IPS-15b (cell line): ENCODE measurements at regions not wholly inside any gene's neighbourhood (a gene's known extent, or its start where the extent isn't known, plus 50 kb on each side); places are given as distances from the start of the nearest gene placed in this dataset.
"Not testable (repeated sequence)": the region's sequence is repeated elsewhere in the genome, so short reads cannot be mapped to it uniquely, and the experiment has no call there.

ENCODE experiments used
- H3K27me3 ChIP-seq: one replicate; pipeline ENCODE4 v1.6.1; 2013; ENCODE audit warnings: low read length; ENCODE audit not compliant: control insufficient read depth, insufficient read depth
- H3K36me3 ChIP-seq: one replicate; pipeline ENCODE4 v1.6.1; 2013; ENCODE audit warnings: low read length; ENCODE audit not compliant: control insufficient read depth, insufficient read depth
- H3K4me1 ChIP-seq: one replicate; pipeline ENCODE4 v1.6.1; 2013; ENCODE audit warnings: mild to moderate bottlenecking, low read length; ENCODE audit not compliant: control insufficient read depth, insufficient read depth
- H3K4me3 ChIP-seq: one replicate; pipeline ENCODE4 v1.5.1; 2013; ENCODE audit warnings: low read depth, low read length
- H3K9ac ChIP-seq: one replicate; pipeline ENCODE4 v1.6.1; 2013; ENCODE audit warnings: low read depth, mild to moderate bottlenecking, low read length
- H3K9me3 ChIP-seq: one replicate; pipeline ENCODE4 v1.6.1; 2013; ENCODE audit warnings: mild to moderate bottlenecking, low read length; ENCODE audit not compliant: control insufficient read depth, insufficient read depth

DNA sequence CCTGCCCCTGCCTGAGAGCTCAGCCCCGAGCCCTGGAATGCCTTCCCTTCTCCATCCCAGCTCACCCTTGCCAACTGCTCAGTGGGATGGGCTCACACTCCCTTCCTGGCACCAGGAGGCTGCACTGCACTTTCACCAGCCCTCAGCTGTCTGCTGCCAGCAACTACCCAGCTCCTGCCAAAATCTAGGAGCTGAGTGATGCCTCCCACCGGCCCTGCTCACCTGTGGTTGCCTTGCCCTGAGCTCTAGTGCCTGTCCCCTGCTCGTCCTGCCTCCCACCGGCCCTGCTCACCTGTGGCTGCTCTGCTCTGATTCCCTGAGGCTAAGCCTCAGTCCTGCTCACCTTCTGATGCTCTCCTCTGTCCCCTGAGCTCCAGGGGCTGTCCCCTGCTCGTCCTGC lies 119.8 kb downstream of the TMEM121 start:
- no peaks in the 10 kb centered on the region for H3K4me1 ChIP-seq
- H3K36me3 ChIP-seq = no peaks in the 10 kb centered on the region
- no peak overlapping the region for H3K9ac ChIP-seq
- H3K4me3 ChIP-seq = no peak overlapping the region
- H3K9me3 ChIP-seq = peaks cover 21% of the 10 kb centered on the region
- no peaks in the 10 kb centered on the region for H3K27me3 ChIP-seq

DNA sequence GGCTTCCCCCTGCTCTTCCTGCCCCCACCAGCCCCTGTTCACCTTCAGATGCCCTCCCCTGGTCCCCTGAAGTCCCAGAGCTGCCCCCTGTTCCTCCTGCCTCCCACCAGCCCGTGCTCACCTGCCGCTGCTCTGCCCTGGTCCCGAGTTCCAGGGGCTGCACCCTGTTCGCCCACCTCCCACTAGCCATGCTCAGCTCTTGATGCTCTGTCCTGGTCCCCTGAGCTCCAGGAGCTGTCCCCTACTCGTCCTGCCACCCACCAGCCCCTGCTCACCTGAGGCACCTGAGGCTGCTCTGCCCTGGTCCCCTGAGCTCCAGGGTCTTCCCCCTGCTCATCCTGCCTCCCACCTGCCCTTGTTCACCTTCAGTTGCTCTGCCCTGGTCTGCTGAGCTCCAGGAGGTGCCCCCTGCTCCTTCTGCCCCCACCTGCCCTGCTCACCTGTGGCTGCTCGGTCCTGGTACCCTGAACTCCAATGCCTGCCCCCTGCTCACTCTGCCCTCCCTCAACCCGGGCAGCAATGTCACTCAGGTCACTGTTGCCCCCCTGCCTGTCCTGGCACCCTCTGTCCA lies 120.4 kb downstream of the TMEM121 start:
- not testable (repeated sequence) for H3K4me1 ChIP-seq, H3K27me3 ChIP-seq, H3K4me3 ChIP-seq, H3K36me3 ChIP-seq, H3K9ac ChIP-seq
- H3K9me3 ChIP-seq = peaks cover 21% of the 10 kb centered on the region

DNA sequence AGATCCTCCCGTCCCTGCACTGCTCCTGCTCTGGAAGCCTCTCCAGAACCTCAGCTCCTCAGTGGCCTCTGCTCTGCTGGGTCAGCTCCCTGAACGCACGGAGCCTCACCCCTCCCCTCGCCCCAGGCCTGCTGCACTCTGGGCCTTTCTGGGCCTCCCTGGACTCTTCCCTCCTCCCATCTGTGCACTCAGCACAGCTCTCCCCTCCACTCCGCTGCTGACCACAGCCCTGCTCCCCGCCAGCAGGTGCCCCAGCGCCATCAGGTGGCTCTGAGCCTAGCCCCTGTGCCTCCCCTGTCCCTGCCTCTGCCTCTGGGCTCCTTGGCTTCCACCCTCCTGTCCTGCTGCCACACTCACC lies 121.0 kb downstream of the TMEM121 start:
- not testable (repeated sequence) for H3K4me3 ChIP-seq, H3K36me3 ChIP-seq, H3K4me1 ChIP-seq, H3K9ac ChIP-seq, H3K27me3 ChIP-seq
- peaks cover 21% of the 10 kb centered on the region for H3K9me3 ChIP-seq

DNA sequence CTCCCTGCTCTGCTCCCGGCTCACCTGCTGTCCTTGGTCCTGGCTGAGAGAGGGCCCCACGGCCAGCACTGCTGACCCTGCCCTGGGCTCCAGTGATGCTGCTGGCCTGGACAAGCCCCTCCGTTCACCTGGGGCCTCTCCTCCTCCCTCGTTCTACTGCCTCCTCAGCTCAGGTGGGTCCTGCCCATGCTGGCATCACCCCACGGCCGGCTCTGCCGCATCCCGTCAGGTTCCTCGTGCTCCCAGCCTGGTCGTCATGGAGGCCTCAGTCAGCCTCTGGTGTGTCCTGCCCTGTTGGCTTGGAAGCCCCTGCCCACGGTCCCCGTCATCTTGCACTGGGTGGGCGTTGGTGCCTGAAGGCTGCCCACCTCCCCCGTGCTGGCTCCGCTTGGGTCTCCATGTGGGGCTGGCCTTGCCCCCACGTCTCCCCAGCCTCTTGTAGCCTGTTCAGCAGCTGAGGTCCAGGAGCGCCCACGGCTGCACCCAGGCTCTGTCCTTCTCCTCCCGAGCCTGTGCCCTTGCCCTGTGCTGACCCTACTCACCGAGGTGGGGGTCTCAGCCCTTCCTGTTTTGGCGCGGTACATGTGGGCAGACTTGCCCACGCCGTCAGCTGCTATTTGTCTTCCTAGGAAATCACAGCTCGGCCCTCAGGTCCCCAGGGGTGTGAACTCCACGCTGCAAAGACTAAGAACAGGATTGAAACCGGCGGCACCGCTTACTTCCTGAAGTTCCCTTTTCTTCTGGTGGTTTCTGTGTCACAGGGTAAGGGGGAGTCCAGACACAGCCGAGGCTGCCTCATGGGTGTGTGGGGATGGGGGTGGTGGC lies 121.6 kb downstream of the TMEM121 start:
- Histone ChIP-seq H3K4me3 (no peak overlapping the region), H3K36me3 (no peaks in the 10 kb centered on the region), H3K9me3 (peaks cover 21% of the 10 kb centered on the region), H3K4me1 (no peaks in the 10 kb centered on the region), H3K27me3 (no peaks in the 10 kb centered on the region), H3K9ac (no peak overlapping the region)

DNA sequence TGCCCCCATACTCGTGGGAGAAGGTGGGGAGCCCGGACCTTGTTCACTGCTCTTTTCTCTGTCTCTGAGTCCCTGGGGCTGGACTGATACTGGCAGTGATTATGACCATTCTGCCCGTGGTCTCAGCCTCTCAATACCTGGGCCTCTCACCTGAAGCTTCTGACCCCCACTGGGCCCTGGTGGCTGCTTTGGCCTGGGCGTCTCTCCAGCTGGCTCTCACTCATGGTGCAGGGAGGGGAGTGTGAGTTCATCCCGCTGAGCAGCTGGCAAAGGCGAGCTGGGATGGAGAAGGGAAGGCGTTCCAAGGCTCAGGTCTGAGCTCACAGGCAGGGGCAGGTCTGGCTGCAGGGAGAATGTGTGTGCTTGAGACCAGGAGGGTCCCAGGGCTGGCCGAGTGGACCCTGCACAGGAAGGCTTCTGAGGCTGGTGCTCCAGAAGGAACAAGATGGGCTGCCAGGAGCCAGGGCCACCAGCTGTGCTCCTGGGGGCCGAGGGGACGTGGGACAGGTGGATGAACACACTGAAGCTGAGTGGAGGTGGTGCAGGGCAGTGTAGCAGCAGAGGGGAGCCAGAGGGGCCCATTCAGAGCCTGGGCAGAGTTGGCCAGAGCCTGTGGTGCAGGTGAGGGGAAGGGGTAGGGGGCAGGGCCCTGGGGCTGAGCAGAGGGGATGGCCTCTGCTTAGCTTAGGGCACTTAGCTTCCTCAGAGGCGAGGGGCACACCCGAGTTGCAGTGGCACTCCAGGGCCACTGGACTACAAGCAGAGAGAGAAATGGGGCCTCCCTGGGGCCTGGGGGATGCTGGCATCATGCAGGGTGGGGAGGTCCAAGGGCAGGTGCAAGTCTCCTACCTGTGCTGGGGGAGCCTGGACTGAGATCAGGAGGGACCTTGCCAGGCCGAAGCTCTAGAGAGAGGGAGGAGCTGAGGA lies 122.5 kb downstream of the TMEM121 start:
- H3K9ac ChIP-seq, H3K4me3 ChIP-seq: not testable (repeated sequence)
- H3K9me3 ChIP-seq = peaks cover 21% of the 10 kb centered on the region

DNA sequence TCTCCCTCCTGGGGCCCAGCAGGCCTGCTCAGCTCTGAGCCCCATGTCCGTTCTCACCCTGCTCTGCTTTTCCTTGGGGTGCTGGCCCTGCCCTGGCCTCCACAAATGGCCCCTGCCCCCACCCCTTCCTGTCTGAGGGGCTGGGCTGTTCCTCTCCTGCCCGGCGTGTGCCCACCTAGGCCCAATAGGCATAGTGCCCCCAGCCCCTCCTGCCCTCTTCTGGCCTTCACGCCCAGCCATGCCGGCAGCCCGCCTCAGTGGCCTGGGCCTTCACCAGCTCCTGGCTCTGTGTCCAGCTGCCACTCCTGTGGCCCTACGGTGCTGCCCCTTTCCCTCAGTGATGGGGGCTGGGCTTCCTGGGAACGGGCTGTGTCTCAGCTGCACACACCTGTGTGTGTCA lies 125.9 kb downstream of the TMEM121 start:
- H3K4me3 ChIP-seq, H3K4me1 ChIP-seq, H3K9ac ChIP-seq, H3K27me3 ChIP-seq, H3K36me3 ChIP-seq: not testable (repeated sequence)
- peaks cover 21% of the 10 kb centered on the region for H3K9me3 ChIP-seq

More for the DNA sequence above, 122.5 kb downstream of the TMEM121 start:
- not testable (repeated sequence) for H3K27me3 ChIP-seq, H3K36me3 ChIP-seq, H3K4me1 ChIP-seq

DNA sequence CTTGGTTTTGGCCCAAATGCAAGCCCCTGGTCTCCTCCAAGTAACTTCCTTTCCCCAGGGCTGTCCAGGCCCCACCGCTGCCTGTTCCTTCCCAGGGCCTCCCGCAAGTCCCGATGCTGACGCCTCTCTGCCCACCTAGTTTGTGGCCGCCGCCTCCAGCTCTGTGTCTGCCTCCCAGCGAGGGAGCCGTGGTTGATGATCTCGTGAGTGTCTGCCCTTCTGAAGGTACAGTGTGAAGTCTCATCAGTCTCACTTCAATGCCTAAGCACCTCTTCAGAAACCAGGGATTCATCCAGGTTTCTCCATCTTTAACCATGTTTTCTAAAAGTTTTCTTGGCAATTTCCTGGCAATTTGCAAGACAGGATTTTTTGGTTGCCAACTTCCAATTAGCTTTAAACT lies 127.5 kb downstream of the TMEM121 start:
- not testable (repeated sequence) for H3K4me1 ChIP-seq, H3K4me3 ChIP-seq, H3K9ac ChIP-seq, H3K36me3 ChIP-seq, H3K27me3 ChIP-seq
- H3K9me3 ChIP-seq = peaks cover 11% of the 10 kb centered on the region

DNA sequence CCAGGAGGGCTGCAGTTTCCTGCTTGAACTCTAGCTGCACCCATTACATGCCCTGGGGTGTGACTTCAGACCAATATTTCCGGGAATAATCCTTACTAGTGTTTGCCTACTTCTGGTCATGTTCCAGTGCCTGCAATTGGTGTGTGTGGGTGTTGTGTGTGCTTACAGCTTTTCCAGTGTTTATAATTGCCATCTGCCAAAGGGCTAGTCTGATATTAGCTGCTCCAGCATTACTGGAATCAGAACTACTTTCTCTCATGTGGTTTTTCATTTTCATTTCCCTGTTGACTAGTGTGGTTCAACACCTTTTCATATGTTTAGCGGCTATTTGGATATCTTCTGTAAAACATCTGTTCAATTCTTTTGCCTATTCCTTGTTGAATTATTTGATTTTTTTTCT lies 132.9 kb downstream of the TMEM121 start:
- peaks cover 16% of the 10 kb centered on the region for H3K9me3 ChIP-seq
- H3K27me3 ChIP-seq, H3K36me3 ChIP-seq, H3K9ac ChIP-seq, H3K4me1 ChIP-seq, H3K4me3 ChIP-seq: not testable (repeated sequence)

DNA sequence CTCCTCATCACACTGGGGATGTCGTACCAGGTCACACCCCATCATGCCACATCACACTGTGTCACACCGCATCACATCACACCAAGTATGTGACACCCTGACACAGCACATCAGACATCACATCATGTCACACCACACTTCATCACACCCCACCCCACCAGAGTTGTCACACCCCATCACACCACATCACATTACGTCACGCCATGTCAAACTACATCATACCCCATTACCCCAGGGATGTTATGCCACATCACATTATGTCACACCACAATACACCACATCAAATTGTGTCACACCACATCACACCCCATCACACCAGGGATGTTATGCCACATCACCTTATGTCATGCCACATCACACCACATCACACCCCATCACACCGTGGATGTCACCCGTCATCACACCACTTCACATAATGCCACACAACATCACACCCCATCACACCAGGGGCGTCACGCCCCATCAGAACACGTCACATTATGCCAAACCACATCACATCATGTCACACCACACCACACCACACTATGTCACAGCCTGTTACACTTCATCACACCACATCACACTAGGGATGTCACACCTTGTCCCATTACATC lies 133.6 kb downstream of the TMEM121 start:
- H3K4me1 ChIP-seq = no peaks in the 10 kb centered on the region
- H3K27me3 ChIP-seq = no peaks in the 10 kb centered on the region
- no peak overlapping the region for H3K4me3 ChIP-seq
- H3K36me3 ChIP-seq = no peaks in the 10 kb centered on the region
- H3K9ac ChIP-seq = no peak overlapping the region
- peaks cover 16% of the 10 kb centered on the region for H3K9me3 ChIP-seq

DNA sequence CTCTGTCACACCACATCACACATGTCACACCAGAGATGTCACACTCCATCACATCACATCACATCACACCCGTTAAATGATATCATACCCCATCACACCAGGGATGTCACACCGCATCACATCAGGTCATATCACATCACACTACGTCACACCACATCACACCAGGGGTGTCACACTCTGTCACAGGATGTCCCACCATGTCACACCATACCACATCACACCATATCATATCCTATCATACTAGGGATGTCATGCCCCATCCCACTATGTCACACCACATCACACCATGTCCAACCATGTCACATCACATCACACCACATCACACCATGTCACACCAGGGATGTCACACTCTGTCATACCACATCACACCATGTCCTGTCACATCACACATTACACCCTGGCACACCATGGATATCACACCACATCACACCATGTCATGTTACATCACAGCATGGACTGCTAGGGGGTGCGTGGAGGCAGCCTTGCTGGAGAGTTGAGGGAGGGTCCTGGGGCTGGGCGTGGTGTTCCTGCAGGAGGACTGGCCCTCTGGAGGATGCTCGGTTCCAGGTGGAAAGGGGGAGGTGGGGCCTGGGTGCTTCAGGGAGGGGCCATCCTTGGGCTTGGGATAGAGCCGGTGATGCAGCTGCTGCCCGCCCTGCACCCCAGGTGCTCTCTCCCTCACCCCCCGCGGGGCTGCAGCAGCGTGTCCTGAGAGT lies 134.6 kb downstream of the TMEM121 start:
- no peak overlapping the region for H3K4me3 ChIP-seq
- H3K9me3 ChIP-seq = peaks cover 21% of the 10 kb centered on the region

DNA sequence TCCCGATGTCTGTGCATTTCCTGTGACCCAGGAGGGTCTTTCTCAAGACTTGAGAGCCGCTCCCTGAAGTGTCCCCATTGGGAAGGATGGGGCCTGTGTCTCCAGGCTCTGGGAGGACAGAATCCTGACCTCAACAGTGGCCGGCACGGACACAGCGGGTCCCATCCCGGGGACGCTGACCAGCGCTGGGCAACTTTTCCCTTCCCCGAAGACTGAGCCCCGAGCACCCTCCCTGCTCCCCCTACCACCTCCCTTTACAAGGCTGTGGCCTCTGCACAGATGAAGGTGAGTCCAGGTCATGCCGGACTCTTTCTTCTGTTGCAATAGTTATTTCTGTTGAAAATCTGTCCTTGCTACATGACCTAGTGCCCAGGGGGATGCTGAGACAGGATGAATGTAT lies 135.7 kb downstream of the TMEM121 start:
- H3K9me3 ChIP-seq = peaks cover 21% of the 10 kb centered on the region
- H3K36me3 ChIP-seq, H3K4me3 ChIP-seq, H3K9ac ChIP-seq, H3K27me3 ChIP-seq, H3K4me1 ChIP-seq: not testable (repeated sequence)

More for the DNA sequence above, 134.6 kb downstream of the TMEM121 start:
- no peaks in the 10 kb centered on the region for H3K27me3 ChIP-seq
- H3K4me1 ChIP-seq = no peaks in the 10 kb centered on the region
- H3K36me3 ChIP-seq = no peaks in the 10 kb centered on the region
- H3K9ac ChIP-seq = no peak overlapping the region
